GM18505 (cell line): ENCODE measurements at regions not wholly inside any gene's neighbourhood (a gene's known extent, or its start where the extent isn't known, plus 50 kb on each side); places are given as distances from the start of the nearest gene placed in this dataset.

ENCODE experiments used
- ATAC-seq: cut with Tn5 transposase; IDR thresholded peaks from one replicate; pipeline ENCODE4 v1.9.1; 2021; ENCODE audit not compliant: unreplicated experiment
- POLR2A ChIP-seq: IDR thresholded peaks from 4 replicates; pipeline ENCODE4 v1.6.1; 2011; ENCODE audit warnings: borderline replicate concordance; ENCODE audit not compliant: insufficient read depth, insufficient read length; ENCODE audit errors: extremely low read depth

DNA sequence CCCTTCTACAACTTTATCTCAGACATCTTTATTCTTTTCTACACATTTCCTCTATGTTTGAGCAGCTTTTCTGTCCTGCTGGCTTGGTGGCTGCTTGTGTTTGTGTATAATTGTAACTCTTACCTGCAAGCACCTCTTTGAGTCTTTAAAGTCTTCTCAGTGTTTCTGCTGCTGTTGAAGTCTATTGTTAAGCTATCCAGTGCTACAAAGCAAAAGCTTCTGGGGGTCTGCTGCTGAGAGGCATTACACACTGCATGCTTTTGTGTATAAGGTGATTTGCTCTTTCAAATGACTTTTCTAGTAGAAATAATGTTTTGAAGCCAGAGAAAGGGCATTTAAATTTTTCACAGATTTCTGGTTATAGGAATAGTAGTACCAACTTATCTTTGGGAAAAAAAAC, 241.8 kb downstream of the DTHD1 start:
- TF ChIP-seq POLR2A, result no peak
- no peak for ATAC-seq

GRCh38 chr4:36532670-36533379, 251.4 kb downstream of the DTHD1 start:
- ATAC-seq, result no peak
- no peak for TF ChIP-seq POLR2A

GRCh38 chr4:36533944-36534343, 252.5 kb downstream of the DTHD1 start:
- ATAC-seq, result no peak
- no peak for TF ChIP-seq POLR2A

- ATAC-seq, result no peak
- no peak for TF ChIP-seq POLR2A
Measured at GRCh38 chr4:36547383-36547782, 266.0 kb downstream of the DTHD1 start.

- no peak for ATAC-seq
Measured at GRCh38 chr4:36549252-36549651, 267.8 kb downstream of the DTHD1 start.

DNA sequence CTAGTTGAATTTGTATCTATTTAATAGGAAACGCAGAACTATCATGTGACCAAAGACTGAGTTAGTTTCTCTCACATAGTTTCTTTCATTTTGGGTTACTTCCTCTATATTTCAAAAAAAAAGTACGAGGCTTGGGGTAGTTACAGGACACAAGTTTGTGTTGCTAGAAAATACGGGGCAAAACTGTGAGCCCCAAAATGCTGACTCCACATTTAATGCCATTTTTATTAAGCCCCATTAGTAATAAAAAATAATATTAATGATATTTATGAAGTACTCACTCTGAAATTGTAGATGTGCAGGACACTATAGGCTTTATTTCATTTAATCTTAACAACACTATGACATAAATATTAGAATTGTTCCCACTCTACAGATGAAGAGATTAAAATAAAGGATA, 268.6 kb downstream of the DTHD1 start:
- no peak for ATAC-seq
- no peak for TF ChIP-seq POLR2A

More at GRCh38 chr4:36549252-36549651, 267.8 kb downstream of the DTHD1 start:
- TF ChIP-seq POLR2A, result no peak

DNA sequence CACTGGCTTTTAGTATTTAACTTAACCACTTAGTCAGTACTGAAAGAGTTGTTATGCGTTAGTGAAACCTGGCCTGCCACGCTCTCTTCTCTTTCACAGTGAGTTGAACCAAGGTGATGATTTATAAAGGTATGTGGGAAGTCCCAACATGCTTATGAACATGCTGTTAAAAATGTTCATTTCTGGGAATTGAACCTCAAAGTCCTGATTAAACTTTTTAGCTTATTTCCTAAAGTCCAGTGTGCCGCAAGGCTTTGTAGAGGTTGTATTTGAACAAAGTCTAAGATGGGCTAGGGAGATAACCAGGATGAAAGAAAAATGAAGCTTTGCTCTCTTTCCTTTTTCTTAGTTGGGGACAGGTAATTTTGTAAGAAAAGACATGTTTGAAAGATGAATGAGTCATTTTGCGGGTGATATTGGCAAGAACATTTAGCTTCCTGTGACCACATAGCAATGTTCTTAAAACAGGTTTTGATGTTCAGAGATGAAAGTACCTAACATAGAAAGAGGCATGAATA, 270.3 kb downstream of the DTHD1 start:
- peak; percentile 93 for ATAC-seq
- TF ChIP-seq POLR2A, result no peak

DNA sequence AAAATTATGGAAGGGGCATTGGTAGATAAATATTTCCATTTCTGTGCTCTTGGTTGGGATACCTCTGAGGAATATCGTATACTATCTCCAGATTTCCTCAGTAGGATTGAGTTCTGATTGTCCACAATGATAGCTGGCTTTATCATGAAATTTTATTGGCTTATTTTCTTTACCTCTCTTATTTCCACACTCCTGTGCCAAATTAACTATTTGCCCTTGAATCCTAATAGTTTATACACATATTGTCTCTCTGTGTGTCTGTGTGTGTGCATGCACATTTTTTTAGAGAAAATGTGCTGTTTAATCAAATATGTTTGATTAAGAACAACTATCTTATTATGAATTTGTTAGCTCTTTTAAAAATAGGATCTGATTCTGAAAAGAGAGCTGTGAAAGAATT, 271.6 kb downstream of the DTHD1 start:
- TF ChIP-seq POLR2A, result no peak
- no peak for ATAC-seq

DNA sequence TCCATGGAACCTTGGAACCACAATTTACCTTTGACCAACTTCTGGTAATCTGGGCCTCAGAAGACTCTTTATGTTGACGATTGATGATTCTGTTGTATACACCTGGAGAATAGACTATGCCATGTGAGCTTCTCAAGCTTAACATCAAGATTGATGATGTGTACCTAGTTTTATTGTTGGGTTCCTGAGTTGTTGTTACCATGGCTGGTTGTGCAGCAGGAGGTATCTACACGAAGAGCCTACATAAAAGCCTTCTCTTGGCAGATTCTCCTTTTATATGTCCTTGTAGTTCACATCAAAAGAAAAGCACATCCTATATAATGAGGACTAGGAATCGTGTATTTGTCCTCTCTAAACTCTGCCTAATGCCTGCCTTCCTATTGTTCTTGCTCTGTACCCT, 272.0 kb downstream of the DTHD1 start:
- no peak for ATAC-seq
- no peak for TF ChIP-seq POLR2A

DNA sequence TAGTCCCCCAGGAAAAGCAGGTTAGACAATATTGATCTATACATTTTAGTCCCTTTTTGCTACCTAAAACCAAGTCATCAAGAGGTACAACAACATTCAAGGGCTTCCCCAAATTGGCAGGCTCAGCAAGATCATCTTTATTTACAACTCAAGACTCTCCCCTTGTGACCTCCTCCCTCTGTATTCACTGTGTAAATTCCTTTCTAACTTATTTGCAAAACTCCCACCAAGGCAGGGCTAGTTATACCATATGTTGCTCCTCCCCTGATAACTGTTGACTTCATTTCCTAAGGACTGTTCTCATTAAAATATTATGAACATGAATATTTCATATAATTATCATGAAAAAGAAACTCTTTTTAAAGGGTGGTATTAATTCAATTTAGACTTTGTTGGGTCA, 275.6 kb downstream of the DTHD1 start:
- no peak for TF ChIP-seq POLR2A

DNA sequence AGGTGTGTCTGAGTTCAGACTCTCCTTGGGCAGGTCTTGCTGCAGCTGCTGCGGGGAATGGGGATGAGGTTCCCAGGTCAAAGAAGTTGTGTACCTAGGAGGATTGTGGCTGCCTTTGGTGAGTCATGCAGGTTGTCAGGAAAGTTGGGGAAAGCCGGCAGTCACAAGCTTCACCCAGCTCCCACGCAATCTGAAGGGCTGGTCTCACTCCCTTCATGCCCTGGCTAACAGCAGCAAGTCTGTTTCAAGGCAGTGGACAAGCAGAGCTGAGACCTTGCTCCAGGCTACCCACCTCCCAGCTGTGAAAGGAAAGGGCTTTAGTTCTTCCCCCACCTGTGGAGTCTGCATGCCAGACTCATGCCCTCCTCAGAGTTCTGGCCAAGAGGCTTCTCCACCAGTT, 287.2 kb downstream of the DTHD1 start:
- no peak for ATAC-seq
- TF ChIP-seq POLR2A, result no peak

More for the DNA sequence above, 275.6 kb downstream of the DTHD1 start:
- ATAC-seq, result no peak

- no peak for TF ChIP-seq POLR2A
- no peak for ATAC-seq
Measured at GRCh38 chr4:36573441-36573840, 292.0 kb downstream of the DTHD1 start.

GRCh38 chr4:36574816-36575215, 293.4 kb downstream of the DTHD1 start:
- no peak for TF ChIP-seq POLR2A
- ATAC-seq, result no peak

GRCh38 chr4:36582198-36582597, 300.8 kb downstream of the DTHD1 start:
- ATAC-seq, result no peak
- no peak for TF ChIP-seq POLR2A
